ENCODE measurements at regions not wholly inside any gene's neighbourhood (a gene's known extent, or its start where the extent isn't known, plus 50 kb on each side); places are given as distances from the start of the nearest gene placed in this dataset.

GRCh38 chr10:130230036-130230435 is 93.8 kb downstream of the GLRX3 start:
- WGBS, 4 donors, result 81 to 89% (median 86%) methylated on average over 2 to 5 of the region's 5 CpGs
- Histone ChIP-seq H3K4me3 (no peak overlapping the region), H3K36me3 (no peaks in the 10 kb centered on the region), H3K27me3 (no peaks in the 10 kb centered on the region), H3K4me1 (no peaks in the 10 kb centered on the region), H3K27ac (no peak overlapping the region), H3K9me3 (peaks cover 0 to 18% (median 6%) of the 10 kb centered on the region in 12 donors)
- ATAC-seq (no peak), DNase-seq (no peak)
- no peak for TF ChIP-seq POLR2A (IDR thresholded peaks at IDR 0.05)
- TF ChIP-seq, protein P1, sequence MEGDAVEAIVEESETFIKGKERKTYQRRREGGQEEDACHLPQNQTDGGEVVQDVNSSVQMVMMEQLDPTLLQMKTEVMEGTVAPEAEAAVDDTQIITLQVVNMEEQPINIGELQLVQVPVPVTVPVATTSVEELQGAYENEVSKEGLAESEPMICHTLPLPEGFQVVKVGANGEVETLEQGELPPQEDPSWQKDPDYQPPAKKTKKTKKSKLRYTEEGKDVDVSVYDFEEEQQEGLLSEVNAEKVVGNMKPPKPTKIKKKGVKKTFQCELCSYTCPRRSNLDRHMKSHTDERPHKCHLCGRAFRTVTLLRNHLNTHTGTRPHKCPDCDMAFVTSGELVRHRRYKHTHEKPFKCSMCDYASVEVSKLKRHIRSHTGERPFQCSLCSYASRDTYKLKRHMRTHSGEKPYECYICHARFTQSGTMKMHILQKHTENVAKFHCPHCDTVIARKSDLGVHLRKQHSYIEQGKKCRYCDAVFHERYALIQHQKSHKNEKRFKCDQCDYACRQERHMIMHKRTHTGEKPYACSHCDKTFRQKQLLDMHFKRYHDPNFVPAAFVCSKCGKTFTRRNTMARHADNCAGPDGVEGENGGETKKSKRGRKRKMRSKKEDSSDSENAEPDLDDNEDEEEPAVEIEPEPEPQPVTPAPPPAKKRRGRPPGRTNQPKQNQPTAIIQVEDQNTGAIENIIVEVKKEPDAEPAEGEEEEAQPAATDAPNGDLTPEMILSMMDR (IDR thresholded peaks at IDR 0.05), result no peak
- intact Hi-C loops (cut with DNase I), result no loop called here

DNA sequence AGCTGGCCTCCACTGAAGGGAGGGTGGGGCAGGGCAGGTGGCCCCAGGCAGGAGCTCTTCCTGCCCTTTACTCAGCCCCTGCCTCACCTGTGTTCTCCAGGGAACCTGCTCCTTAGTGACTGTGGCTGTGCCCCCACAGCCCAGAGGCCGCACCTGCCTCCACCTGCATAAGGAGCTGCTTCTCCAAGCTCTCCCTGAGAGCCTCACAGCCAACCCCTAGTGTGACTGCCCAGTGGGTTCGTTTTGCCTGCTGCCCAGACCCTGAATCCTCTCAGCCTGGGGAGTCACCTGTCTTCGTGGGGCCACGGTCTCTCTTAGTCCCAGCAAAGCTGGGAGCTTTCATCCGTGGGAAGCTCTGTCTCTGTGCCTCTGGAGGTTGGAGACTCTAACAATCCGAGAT is 94.4 kb downstream of the GLRX3 start:
- H3K4me1 ChIP-seq, result no peaks in the 10 kb centered on the region
- H3K27me3 ChIP-seq, result no peaks in the 10 kb centered on the region
- 73 to 81% (median 79%) methylated on average over 5 to 6 of the region's 6 CpGs for WGBS, 4 donors
- H3K27ac ChIP-seq, result no peak overlapping the region
- H3K4me3 ChIP-seq, result no peak overlapping the region
- ATAC-seq, result no peak
- no peaks in the 10 kb centered on the region for H3K36me3 ChIP-seq
- H3K9me3 ChIP-seq, result peaks cover 0 to 18% (median 6%) of the 10 kb centered on the region in 12 donors
- intact Hi-C loops (cut with DNase I), result no loop called here
- TF ChIP-seq, protein P1 (IDR thresholded peaks at IDR 0.05), result no peak
- TF ChIP-seq POLR2A (IDR thresholded peaks at IDR 0.05), result no peak
- DNase-seq, result no peak

- TF ChIP-seq, protein P1 (IDR thresholded peaks at IDR 0.05), result no peak
- no peak for TF ChIP-seq POLR2A (IDR thresholded peaks at IDR 0.05)
- Histone ChIP-seq H3K36me3 (no peaks in the 10 kb centered on the region), H3K4me1 (no peaks in the 10 kb centered on the region), H3K9me3 (peaks cover 0 to 18% (median 6%) of the 10 kb centered on the region in 12 donors), H3K27me3 (no peaks in the 10 kb centered on the region), H3K27ac (no peak overlapping the region), H3K4me3 (no peak overlapping the region)
- 77 to 89% (median 85%) methylated on average over 10 to 15 of the region's 15 CpGs for WGBS, 4 donors
- ATAC-seq (no peak), DNase-seq (no peak)
- intact Hi-C loops (cut with DNase I), result no loop called here
Observed at GRCh38 chr10:130231251-130231741, 95.1 kb downstream of the GLRX3 start.

DNA sequence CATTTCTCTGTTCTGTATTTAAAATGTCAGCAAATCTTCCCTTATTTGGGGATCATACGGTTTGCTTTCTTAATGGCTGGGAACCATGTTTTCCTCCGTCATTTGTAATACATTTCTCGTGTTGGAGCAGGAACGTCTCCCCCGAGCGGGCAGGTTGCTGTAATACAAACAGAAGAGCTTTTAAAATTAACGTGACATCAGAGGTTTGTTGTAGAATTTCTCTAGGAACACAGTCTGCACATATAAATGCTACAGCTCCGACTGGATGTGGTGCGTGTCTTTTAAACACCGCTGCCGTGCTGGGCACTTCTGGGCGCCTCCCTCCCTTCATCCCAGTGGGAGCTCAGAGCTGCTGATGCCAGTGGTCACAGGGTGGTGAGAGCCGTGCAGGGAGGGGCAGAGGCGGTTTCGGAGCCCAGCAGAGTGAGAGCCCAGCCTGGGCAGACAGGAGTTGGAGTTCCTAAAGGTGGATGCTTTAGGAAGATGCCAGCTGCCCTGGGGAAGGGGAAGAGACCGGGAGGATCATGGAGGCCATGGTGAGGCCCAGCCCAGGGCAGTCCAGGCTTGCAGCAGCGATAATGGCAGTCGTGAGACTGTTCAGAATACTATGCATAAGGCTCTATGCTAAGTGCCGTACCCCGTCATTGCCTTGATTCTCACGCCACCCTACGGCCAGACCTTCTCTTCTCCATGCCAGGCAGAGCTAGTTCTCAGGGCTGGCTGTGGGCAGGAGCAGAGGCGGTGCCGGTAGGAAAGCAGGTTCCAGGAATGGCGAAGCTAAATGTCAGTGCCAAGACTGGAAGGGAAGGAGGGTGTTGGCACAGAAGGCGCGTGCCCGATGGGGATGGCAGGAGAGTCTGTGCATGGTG is 96.2 kb downstream of the GLRX3 start:
- intact Hi-C loops (cut with DNase I), result no loop called here
- no peaks in the 10 kb centered on the region for H3K36me3 ChIP-seq
- DNase-seq (no peak), ATAC-seq (no peak)
- no peaks in the 10 kb centered on the region for H3K27me3 ChIP-seq
- peaks cover 0 to 13% (median 6%) of the 10 kb centered on the region in 12 donors for H3K9me3 ChIP-seq
- 86 to 90% (median 88%) methylated on average over 27 to 28 of the region's 28 CpGs for WGBS, 4 donors
- TF ChIP-seq, protein P1 (IDR thresholded peaks at IDR 0.05), result no peak
- TF ChIP-seq POLR2A (IDR thresholded peaks at IDR 0.05), result no peak
- no peak overlapping the region for H3K4me3 ChIP-seq
- no peak overlapping the region for H3K27ac ChIP-seq
- no peaks in the 10 kb centered on the region for H3K4me1 ChIP-seq
